ENCODE measurements at regions not wholly inside any gene's neighbourhood (a gene's known extent, or its start where the extent isn't known, plus 50 kb on each side); places are given as distances from the start of the nearest gene placed in this dataset.

DNA sequence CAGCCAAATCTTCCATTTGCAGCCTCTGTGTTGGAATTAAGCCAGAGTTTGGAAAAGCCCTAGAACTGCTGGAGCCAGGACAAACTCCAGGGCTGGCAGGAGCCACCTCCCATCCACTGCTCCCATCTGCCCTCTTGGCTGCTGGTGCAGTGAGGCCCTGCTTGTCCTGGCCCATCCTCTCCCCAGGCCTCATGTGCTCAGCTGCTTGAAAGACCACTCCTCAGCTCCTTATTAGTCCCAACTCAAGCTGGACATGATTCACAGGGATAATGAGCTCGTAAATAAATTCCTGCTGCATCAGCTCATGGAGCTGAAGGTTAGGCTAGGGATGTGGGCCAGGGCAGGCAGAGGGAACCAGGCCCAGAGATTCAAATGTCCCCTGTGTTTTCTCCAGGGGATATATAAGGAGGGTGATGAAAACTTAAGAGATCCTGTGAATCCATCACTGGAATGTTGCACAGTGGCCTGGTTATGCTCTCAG, 282.8 kb downstream of the RPS24 start:
- no peak for TF ChIP-seq FOXP2 (optimal IDR thresholded peaks at IDR 0.05; ENCODE audit: borderline replicate concordance, extremely low read depth, extremely low read length, insufficient read depth)
- no peak for TF ChIP-seq SIN3A (IDR thresholded peaks at IDR 0.05; ENCODE audit: borderline replicate concordance, insufficient read depth, low read length)
- no peak for TF ChIP-seq REST (IDR thresholded peaks at IDR 0.05; ENCODE audit: insufficient read depth in 1 of 2, low read depth in 2 of 2, low read length in 2 of 2)
- TF ChIP-seq TAF1 (IDR thresholded peaks at IDR 0.05; ENCODE audit: borderline replicate concordance, insufficient read depth, low read length): no peak

DNA sequence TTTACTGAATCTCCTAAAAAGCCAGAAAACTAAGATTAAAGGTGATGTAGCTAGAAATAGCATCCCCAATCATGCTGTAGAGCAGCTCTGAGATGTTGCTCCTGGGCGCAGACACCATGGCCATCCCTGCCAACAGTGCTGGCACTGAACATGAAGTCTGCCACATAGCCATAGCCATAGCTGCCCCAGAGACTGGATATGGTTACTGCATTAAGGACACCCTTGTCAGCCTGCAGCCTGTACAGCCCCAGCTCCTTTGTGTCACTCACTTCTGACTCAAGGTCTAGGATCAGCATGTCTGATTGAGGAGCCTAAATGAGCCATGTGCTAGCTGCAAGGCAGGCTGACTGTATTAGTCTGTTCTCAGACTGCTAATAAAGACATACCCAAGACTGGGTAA, 284.6 kb downstream of the RPS24 start:
- no peak for TF ChIP-seq SIN3A (IDR thresholded peaks at IDR 0.05; ENCODE audit: borderline replicate concordance, insufficient read depth, low read length)
- no peak for TF ChIP-seq POLR2AphosphoS5 (IDR thresholded peaks at IDR 0.05; ENCODE audit: low read depth, low read length)
- TF ChIP-seq FOXP2 (optimal IDR thresholded peaks at IDR 0.05; ENCODE audit: borderline replicate concordance, extremely low read depth, extremely low read length, insufficient read depth): no peak
- no peak for TF ChIP-seq REST (IDR thresholded peaks at IDR 0.05; ENCODE audit: insufficient read depth in 1 of 2, low read depth in 2 of 2, low read length in 2 of 2)
- no peak for TF ChIP-seq TAF1 (IDR thresholded peaks at IDR 0.05; ENCODE audit: borderline replicate concordance, insufficient read depth, low read length)

GRCh38 chr10:78319371-78319770, 285.7 kb downstream of the RPS24 start:
- no peak for TF ChIP-seq REST (IDR thresholded peaks at IDR 0.05; ENCODE audit: insufficient read depth in 1 of 2, low read depth in 2 of 2, low read length in 2 of 2)
- TF ChIP-seq SIN3A (IDR thresholded peaks at IDR 0.05; ENCODE audit: borderline replicate concordance, insufficient read depth, low read length): no peak

DNA sequence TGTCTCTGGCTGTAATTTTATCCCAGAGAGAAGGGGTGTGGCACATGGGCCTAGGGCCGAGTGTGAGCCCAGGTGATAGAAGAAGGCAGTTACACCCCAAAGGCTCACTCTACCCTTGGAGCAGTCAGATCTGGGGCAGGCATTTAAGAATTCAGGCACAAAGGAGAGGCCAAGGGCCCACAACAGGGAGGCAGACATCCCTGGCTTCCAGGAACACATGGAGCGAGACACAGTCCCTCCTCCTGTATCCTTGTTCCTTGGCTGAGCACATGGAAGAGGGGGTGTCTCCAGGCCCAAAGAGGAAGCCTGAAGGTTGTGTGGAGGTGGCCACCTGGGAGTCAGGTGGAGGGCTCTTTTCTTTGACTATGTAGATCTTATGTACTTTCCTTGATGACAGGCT, 286.2 kb downstream of the RPS24 start:
- TF ChIP-seq REST (IDR thresholded peaks at IDR 0.05; ENCODE audit: insufficient read depth in 1 of 2, low read depth in 2 of 2, low read length in 2 of 2) (no peak), FOXP2 (optimal IDR thresholded peaks at IDR 0.05; ENCODE audit: borderline replicate concordance, extremely low read depth, extremely low read length, insufficient read depth) (no peak), TAF1 (IDR thresholded peaks at IDR 0.05; ENCODE audit: borderline replicate concordance, insufficient read depth, low read length) (no peak), SIN3A (IDR thresholded peaks at IDR 0.05; ENCODE audit: borderline replicate concordance, insufficient read depth, low read length) (no peak), POLR2AphosphoS5 (IDR thresholded peaks at IDR 0.05; ENCODE audit: low read depth, low read length) (no peak)

- TF ChIP-seq REST (IDR thresholded peaks at IDR 0.05; ENCODE audit: insufficient read depth in 1 of 2, low read depth in 2 of 2, low read length in 2 of 2) (no peak), SIN3A (IDR thresholded peaks at IDR 0.05; ENCODE audit: borderline replicate concordance, insufficient read depth, low read length) (no peak), POLR2AphosphoS5 (IDR thresholded peaks at IDR 0.05; ENCODE audit: low read depth, low read length) (no peak), FOXP2 (optimal IDR thresholded peaks at IDR 0.05; ENCODE audit: borderline replicate concordance, extremely low read depth, extremely low read length, insufficient read depth) (no peak), TAF1 (IDR thresholded peaks at IDR 0.05; ENCODE audit: borderline replicate concordance, insufficient read depth, low read length) (no peak)
Observed at GRCh38 chr10:78320506-78320905, 286.8 kb downstream of the RPS24 start.
